H9 (cell line): ENCODE measurements at regions not wholly inside any gene's neighbourhood (a gene's known extent, or its start where the extent isn't known, plus 50 kb on each side); places are given as distances from the start of the nearest gene placed in this dataset.

Source experiments
- DNase-seq: peaks from one replicate; pipeline ENCODE4 v3.0.0-alpha.2; 2017
- H2AFZ ChIP-seq: one replicate; pipeline ENCODE4 v1.6.1; 2013; ENCODE audit warnings: mild to moderate bottlenecking, low read length, control low read depth, moderate library complexity
- H2AK5ac ChIP-seq: 2 replicates; pipeline ENCODE4 v1.6.1; 2013; ENCODE audit warnings: low read length, control low read depth, mixed read lengths; ENCODE audit not compliant: insufficient read length
- H2BK120ac ChIP-seq: one replicate; pipeline ENCODE4 v1.6.1; 2013; ENCODE audit warnings: low read depth, mild to moderate bottlenecking, low read length, control low read depth, inconsistent platforms; ENCODE audit not compliant: poor library complexity, severe bottlenecking
- H2BK12ac ChIP-seq: 2 replicates; pipeline ENCODE4 v1.6.1; 2013; ENCODE audit warnings: low read length, control low read depth, mixed read lengths, low read depth; ENCODE audit not compliant: insufficient read length
- H2BK15ac ChIP-seq: 2 replicates; pipeline ENCODE4 v1.6.1; 2013; ENCODE audit warnings: low read depth, low read length, control low read depth
- H2BK20ac ChIP-seq: one replicate; pipeline ENCODE4 v1.6.1; 2013; ENCODE audit warnings: low read depth, mild to moderate bottlenecking, low read length, control low read depth, inconsistent platforms; ENCODE audit not compliant: poor library complexity, severe bottlenecking
- H2BK5ac ChIP-seq: 2 replicates; pipeline ENCODE4 v1.6.1; 2013; ENCODE audit warnings: low read length, control low read depth, mixed read lengths; ENCODE audit not compliant: insufficient read length
- H3K14ac ChIP-seq: 2 replicates; pipeline ENCODE4 v1.6.1; 2013; ENCODE audit warnings: low read length, control low read depth; ENCODE audit not compliant: insufficient read depth
- H3K18ac ChIP-seq: 2 replicates; pipeline ENCODE4 v1.6.1; 2013; ENCODE audit warnings: low read depth, mild to moderate bottlenecking, mixed read lengths, low read length, control low read depth; ENCODE audit not compliant: insufficient read length
- H3K23ac ChIP-seq: 2 replicates; pipeline ENCODE4 v1.6.1; 2013; ENCODE audit warnings: low read length, control low read depth, mixed read lengths, low read depth; ENCODE audit not compliant: insufficient read length
- H3K23me2 ChIP-seq: 2 replicates; pipeline ENCODE4 v1.6.1; 2013; ENCODE audit warnings: low read depth, mild to moderate bottlenecking, mixed read lengths, low read length, control low read depth; ENCODE audit not compliant: insufficient read length, poor library complexity, severe bottlenecking
- H3K27ac ChIP-seq: 2 replicates; pipeline ENCODE4 v1.5.1; 2013; ENCODE audit warnings: low read length, control low read depth, mixed read lengths, low read depth; ENCODE audit not compliant: insufficient read length
- H3K27me3 ChIP-seq: 2 replicates; pipeline ENCODE4 v1.6.1; 2013; ENCODE audit warnings: low read length, control low read depth, inconsistent platforms; ENCODE audit not compliant: insufficient read depth
- H3K4ac ChIP-seq: 2 replicates; pipeline ENCODE4 v1.6.1; 2013; ENCODE audit warnings: low read depth, mild to moderate bottlenecking, control low read depth, inconsistent platforms, low read length, moderate library complexity
- H3K4me1 ChIP-seq: 2 replicates; pipeline ENCODE4 v1.6.1; 2013; ENCODE audit warnings: low read length, control low read depth, inconsistent platforms; ENCODE audit not compliant: insufficient read depth
- H3K4me2 ChIP-seq: 2 replicates; pipeline ENCODE4 v1.6.1; 2013; ENCODE audit warnings: low read length, control low read depth, mixed read lengths; ENCODE audit not compliant: insufficient read length, insufficient read depth
- H3K56ac ChIP-seq: 2 replicates; pipeline ENCODE4 v1.6.1; 2013; ENCODE audit warnings: low read depth, mild to moderate bottlenecking, mixed read lengths, low read length, control low read depth; ENCODE audit not compliant: insufficient read length
- H3K79me1 ChIP-seq: 2 replicates; pipeline ENCODE4 v1.6.1; 2013; ENCODE audit warnings: low read depth, mild to moderate bottlenecking, moderate library complexity, low read length, control low read depth, inconsistent platforms; ENCODE audit not compliant: insufficient read depth, poor library complexity, severe bottlenecking
- H3K79me2 ChIP-seq: 2 replicates; pipeline ENCODE4 v1.6.1; 2013; ENCODE audit warnings: low read length, control low read depth, inconsistent platforms; ENCODE audit not compliant: insufficient read depth
- H3K9ac ChIP-seq: 2 replicates; pipeline ENCODE4 v1.6.1; 2013; ENCODE audit warnings: low read length, control low read depth, mixed read lengths; ENCODE audit not compliant: insufficient read length; ENCODE audit errors: extremely low read depth
- H3K9me3 ChIP-seq: one replicate; pipeline ENCODE4 v1.6.1; 2013; ENCODE audit warnings: low read depth, low read length, inconsistent platforms; ENCODE audit not compliant: control insufficient read depth
- H3T11ph ChIP-seq: one replicate; pipeline ENCODE4 v1.6.1; 2013; ENCODE audit warnings: mild to moderate bottlenecking, low read length, control low read depth, inconsistent platforms
- H4K20me1 ChIP-seq: one replicate; pipeline ENCODE4 v1.6.1; 2013; ENCODE audit not compliant: control insufficient read depth, insufficient read length, insufficient read depth
- H4K5ac ChIP-seq: 2 replicates; pipeline ENCODE4 v1.6.1; 2013; ENCODE audit warnings: low read depth, mild to moderate bottlenecking, mixed read lengths, low read length, control low read depth; ENCODE audit not compliant: insufficient read length
- H4K8ac ChIP-seq: replicated peaks from 2 replicates; pipeline ENCODE4 v1.6.1; 2013; ENCODE audit warnings: low read length, control low read depth, mixed read lengths, low read depth; ENCODE audit not compliant: insufficient read length
- H4K91ac ChIP-seq: 2 replicates; pipeline ENCODE4 v1.6.1; 2013; ENCODE audit warnings: low read depth, mild to moderate bottlenecking, moderate library complexity, mixed read lengths, low read length, control low read depth; ENCODE audit not compliant: insufficient read length
- H3K27ac Mint-ChIP-seq, 3 experiments: 2 replicates in 2 of 3; 3 replicates in 1 of 3; pipeline ENCODE4 v1.8.0; 2020 to 2021; ENCODE audit warnings: mixed read lengths in 3 of 3, mild to moderate bottlenecking in 1 of 3, moderate library complexity in 1 of 3
- H3K27me3 Mint-ChIP-seq: 2 replicates; pipeline ENCODE4 v1.8.0; 2021; ENCODE audit warnings: low read depth, mild to moderate bottlenecking, moderate library complexity, mixed read lengths
- H3K36me3 Mint-ChIP-seq, 3 experiments: 2 replicates in 2 of 3; 3 replicates in 1 of 3; pipeline ENCODE4 v1.8.0; 2020 to 2021; ENCODE audit warnings: low read depth in 3 of 3, mixed read lengths in 3 of 3; ENCODE audit not compliant: insufficient read depth in 1 of 3
- H3K4me1 Mint-ChIP-seq, 2 experiments: 2 replicates each; pipeline ENCODE4 v1.8.0; 2020; ENCODE audit warnings: mixed read lengths in 2 of 2
- H3K4me3 Mint-ChIP-seq, 2 experiments: 2 replicates in 1 of 2; 3 replicates in 1 of 2; pipeline ENCODE4 v1.8.0; 2020 to 2021; ENCODE audit warnings: mild to moderate bottlenecking in 2 of 2, mixed read lengths in 2 of 2, moderate library complexity in 1 of 2
- H3K9me3 Mint-ChIP-seq, 2 experiments: 2 replicates in 1 of 2; 3 replicates in 1 of 2; pipeline ENCODE4 v1.8.0; 2020; ENCODE audit warnings: mild to moderate bottlenecking in 2 of 2, mixed read lengths in 2 of 2, moderate library complexity in 1 of 2
- WGBS: extraction: QIAGEN DNeasy Blood & Tissue Kit; methylation state at CpG from one replicate; pipeline ENCODE4 v1.1.7; 2013; ENCODE audit warnings: missing lambda C conversion rate, low lambda C conversion rate, mixed read lengths; ENCODE audit not compliant: insufficient read length; ENCODE audit errors: extremely low coverage; 5-methylcytosine and 5-hydroxymethylcytosine counted together
- TF ChIP-seq, protein P1 (sequence below): fragments of 200-600 bp; sonication (generic); conservative IDR thresholded peaks from 3 replicates; pipeline ENCODE4 v1.8.0; 2021; ENCODE audit warnings: antibody characterized with exemption, mild to moderate bottlenecking

DNA sequence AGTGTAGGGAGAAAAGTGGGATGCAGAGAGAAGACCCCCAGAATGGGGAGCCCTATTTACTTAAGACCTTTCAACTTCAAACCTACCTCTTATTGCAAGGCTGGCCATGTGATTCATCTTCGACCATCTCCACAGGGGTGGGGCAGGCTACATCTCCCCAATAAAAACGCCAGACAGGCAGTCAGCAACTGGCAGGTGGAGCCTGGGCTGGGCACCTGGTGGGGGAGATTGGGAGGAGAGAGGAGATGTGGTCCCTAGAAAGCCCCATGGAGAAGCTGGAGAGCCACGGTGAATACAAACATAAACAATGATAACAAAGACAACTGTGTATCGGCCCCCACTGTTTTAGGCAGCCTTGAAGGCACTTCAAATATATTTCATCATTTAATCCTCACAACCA is 336.7 kb upstream of the PROX1 start:
- H3K4ac ChIP-seq: no peak overlapping the region
- H3K4me3 Mint-ChIP-seq: no peak overlapping the region
- H4K91ac ChIP-seq: no peak overlapping the region
- H4K20me1 ChIP-seq: no peaks in the 10 kb centered on the region
- no peaks in the 10 kb centered on the region for H3K36me3 Mint-ChIP-seq
- H3K4me1 Mint-ChIP-seq: peaks cover 23 to 25% of the 10 kb centered on the region in 2 experiments
- no peaks in the 10 kb centered on the region for H3K27me3 ChIP-seq
- H2AFZ ChIP-seq: no peak overlapping the region
- no peak overlapping the region for H2AK5ac ChIP-seq
- no CpG with 5 or more reads among the region's 4 CpGs for WGBS
- no peaks in the 10 kb centered on the region; the same call in 1 of the 2 replicates for H3K4me1 ChIP-seq
- H3K14ac ChIP-seq: no peak overlapping the region
- no peak overlapping the region for H2BK120ac ChIP-seq
- no peak overlapping the region for H4K5ac ChIP-seq
- no peaks in the 10 kb centered on the region for H3K9me3 Mint-ChIP-seq
- no peak overlapping the region for H3K27ac ChIP-seq
- H3T11ph ChIP-seq: no peak overlapping the region
- peak overlapping the region in 1 of 3 experiments; percentile 44; a peak in 1 of 7 replicates for H3K27ac Mint-ChIP-seq
- H3K23me2 ChIP-seq: no peaks in the 10 kb centered on the region
- no peak overlapping the region for H2BK20ac ChIP-seq
- H3K18ac ChIP-seq: no peak overlapping the region
- H4K8ac ChIP-seq: no peak overlapping the region
- H3K79me1 ChIP-seq: no peaks in the 10 kb centered on the region
- H2BK5ac ChIP-seq: no peak overlapping the region
- no peak overlapping the region for H2BK12ac ChIP-seq
- H3K27me3 Mint-ChIP-seq: peaks cover 5% of the 10 kb centered on the region; the same call in 1 of the 2 replicates
- no peak overlapping the region for H3K9ac ChIP-seq
- no peaks in the 10 kb centered on the region for H3K79me2 ChIP-seq
- no peak overlapping the region for H2BK15ac ChIP-seq
- TF ChIP-seq, protein P1, sequence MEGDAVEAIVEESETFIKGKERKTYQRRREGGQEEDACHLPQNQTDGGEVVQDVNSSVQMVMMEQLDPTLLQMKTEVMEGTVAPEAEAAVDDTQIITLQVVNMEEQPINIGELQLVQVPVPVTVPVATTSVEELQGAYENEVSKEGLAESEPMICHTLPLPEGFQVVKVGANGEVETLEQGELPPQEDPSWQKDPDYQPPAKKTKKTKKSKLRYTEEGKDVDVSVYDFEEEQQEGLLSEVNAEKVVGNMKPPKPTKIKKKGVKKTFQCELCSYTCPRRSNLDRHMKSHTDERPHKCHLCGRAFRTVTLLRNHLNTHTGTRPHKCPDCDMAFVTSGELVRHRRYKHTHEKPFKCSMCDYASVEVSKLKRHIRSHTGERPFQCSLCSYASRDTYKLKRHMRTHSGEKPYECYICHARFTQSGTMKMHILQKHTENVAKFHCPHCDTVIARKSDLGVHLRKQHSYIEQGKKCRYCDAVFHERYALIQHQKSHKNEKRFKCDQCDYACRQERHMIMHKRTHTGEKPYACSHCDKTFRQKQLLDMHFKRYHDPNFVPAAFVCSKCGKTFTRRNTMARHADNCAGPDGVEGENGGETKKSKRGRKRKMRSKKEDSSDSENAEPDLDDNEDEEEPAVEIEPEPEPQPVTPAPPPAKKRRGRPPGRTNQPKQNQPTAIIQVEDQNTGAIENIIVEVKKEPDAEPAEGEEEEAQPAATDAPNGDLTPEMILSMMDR: no peak
- H3K4me2 ChIP-seq: no peak overlapping the region
- H3K9me3 ChIP-seq: no peaks in the 10 kb centered on the region
- H3K56ac ChIP-seq: no peak overlapping the region
- H3K23ac ChIP-seq: no peak overlapping the region
- no peak for DNase-seq
